Activated naive CD4-positive, alpha-beta T cell treated with anti-CD3 and anti-CD28 coated beads, Interleukin-2, amount 50 U/mL, for 24 hours (primary cell): ENCODE measurements at regions not wholly inside any gene's neighbourhood (a gene's known extent, or its start where the extent isn't known, plus 50 kb on each side); places are given as distances from the start of the nearest gene placed in this dataset.

Experiments used
- H3K27ac Mint-ChIP-seq: one replicate; pipeline ENCODE4 v1.8.0; 2021; ENCODE audit warnings: mild to moderate bottlenecking, mixed read lengths
- H3K27me3 Mint-ChIP-seq: one replicate; pipeline ENCODE4 v1.8.0; 2021; ENCODE audit warnings: mixed read lengths
- H3K36me3 Mint-ChIP-seq: one replicate; pipeline ENCODE4 v1.8.0; 2021; ENCODE audit warnings: mixed read lengths
- H3K4me1 Mint-ChIP-seq: one replicate; pipeline ENCODE4 v1.8.0; 2021; ENCODE audit warnings: mixed read lengths
- H3K4me3 Mint-ChIP-seq: one replicate; pipeline ENCODE4 v1.8.0; 2021; ENCODE audit warnings: mild to moderate bottlenecking, mixed read lengths
- H3K9me3 Mint-ChIP-seq: one replicate; pipeline ENCODE4 v1.8.0; 2021; ENCODE audit warnings: mixed read lengths

DNA sequence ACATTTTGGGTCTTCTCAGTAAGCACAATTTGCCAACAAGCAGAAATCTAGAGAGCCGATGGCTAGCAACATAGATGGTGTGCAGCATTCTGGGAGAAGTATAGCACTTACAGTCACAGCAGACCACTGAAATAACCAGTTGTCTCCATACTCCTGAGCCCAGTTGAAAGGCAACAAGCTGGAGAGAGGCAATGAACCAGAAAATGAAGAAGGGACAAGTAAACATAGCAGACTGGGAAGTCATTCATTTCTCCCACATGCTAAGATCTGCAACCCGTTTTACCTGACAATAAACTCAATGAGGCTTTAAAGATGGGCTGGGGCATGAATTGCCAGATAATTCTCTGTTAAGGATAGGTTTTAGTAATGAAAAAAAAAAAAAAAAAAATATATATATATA, 575.6 kb upstream of the GRAMD2B start:
- Mint-ChIP-seq H3K27me3 (no peaks in the 10 kb centered on the region), H3K4me3 (no peak overlapping the region), H3K36me3 (no peaks in the 10 kb centered on the region), H3K4me1 (no peaks in the 10 kb centered on the region), H3K9me3 (peaks cover 5% of the 10 kb centered on the region), H3K27ac (no peak overlapping the region)

DNA sequence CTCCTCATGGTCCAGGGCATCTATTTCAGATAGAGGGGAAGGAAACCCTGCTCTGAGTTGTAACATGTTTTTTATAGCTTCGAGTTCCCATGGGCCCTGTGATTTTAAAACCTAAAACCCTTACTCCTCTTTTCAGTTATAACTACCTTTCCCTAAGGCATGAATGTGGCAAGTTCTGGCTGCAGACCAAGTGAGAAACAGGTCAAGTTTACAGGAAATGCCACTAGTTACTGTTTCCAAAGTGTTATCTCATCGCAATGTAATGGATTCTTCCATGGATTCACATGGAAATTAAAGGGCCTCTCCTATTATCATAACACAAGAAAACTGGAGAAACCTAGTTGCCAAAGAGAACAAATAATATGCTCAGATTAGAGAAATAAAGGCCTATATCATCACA, 574.5 kb upstream of the GRAMD2B start:
- no peaks in the 10 kb centered on the region for H3K4me1 Mint-ChIP-seq
- no peaks in the 10 kb centered on the region for H3K36me3 Mint-ChIP-seq
- peaks cover 5% of the 10 kb centered on the region for H3K9me3 Mint-ChIP-seq
- H3K27me3 Mint-ChIP-seq, result no peaks in the 10 kb centered on the region
- no peak overlapping the region for H3K4me3 Mint-ChIP-seq
- H3K27ac Mint-ChIP-seq, result no peak overlapping the region

DNA sequence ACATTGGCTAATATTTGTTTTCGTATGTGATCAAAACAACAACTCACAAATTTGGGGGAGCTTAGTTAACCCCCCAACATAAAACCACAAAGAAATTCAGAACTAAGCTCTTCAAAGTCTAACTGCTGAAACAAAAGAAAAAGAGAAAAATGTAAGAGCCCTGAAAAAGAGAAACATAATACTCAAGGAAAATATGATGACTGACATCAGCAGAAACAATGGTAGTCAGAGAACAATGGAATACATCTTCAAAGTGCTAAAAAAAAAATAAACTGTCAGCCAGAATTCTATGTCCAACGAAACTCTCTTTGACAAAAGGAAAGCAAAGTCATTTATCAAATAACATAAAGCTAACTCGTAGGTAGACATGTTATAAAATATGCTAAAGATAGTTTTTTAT, 566.3 kb upstream of the GRAMD2B start:
- no peak overlapping the region for H3K27ac Mint-ChIP-seq
- peaks cover 15% of the 10 kb centered on the region for H3K9me3 Mint-ChIP-seq
- H3K4me3 Mint-ChIP-seq, result no peak overlapping the region
- no peaks in the 10 kb centered on the region for H3K4me1 Mint-ChIP-seq
- H3K36me3 Mint-ChIP-seq, result no peaks in the 10 kb centered on the region
- H3K27me3 Mint-ChIP-seq, result no peaks in the 10 kb centered on the region

DNA sequence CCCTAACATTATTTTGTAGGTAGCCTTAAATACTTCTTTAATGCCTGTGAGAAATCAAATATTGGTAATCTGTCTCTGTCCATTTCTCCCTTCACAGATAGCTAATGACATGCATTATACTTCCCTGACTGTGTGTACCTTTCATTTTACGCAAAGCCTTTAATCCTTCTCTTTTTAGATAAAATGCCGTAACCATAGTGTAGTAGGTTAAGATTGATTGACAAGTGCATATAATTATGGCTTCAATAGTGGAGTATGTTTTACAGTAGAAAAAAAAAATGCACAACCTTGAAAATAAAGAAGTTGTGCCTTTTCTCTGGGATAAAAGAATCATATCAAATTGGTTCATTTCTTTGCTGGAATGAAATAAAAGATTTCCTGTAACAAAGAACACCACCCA, 559.6 kb upstream of the GRAMD2B start:
- Mint-ChIP-seq H3K4me1 (no peaks in the 10 kb centered on the region), H3K9me3 (peaks cover 9% of the 10 kb centered on the region), H3K27me3 (no peaks in the 10 kb centered on the region), H3K4me3 (no peak overlapping the region), H3K27ac (no peak overlapping the region), H3K36me3 (no peaks in the 10 kb centered on the region)

DNA sequence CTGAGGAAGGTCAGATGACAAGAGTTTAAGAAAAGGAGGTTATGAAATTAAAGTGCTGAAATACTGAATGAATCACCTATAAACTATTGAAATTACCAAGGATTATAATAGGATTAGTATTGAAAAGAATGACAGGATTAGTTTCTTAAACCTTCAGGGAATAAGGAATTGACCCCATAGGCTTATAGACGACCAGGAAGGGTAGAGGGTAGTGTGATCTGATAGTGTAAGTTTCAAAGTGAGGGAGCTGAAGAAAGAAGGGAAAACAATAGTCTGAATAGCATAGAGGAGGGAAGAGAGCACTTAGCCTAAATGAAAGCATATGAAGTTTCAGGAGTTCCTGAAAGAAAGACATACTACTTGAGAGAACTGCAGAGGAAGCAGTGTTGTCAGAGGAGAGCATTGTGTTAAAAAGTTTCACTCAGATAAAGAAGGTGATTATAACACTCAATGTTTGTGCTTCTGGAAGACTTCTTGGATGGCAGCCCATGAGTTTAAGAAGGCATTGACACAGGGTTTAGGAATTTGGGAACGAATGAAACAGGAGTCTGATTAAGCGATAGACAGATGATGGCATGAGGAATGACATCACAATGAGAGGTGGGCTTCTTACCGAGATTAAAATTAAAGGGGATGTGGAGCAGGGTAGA, 557.9 kb upstream of the GRAMD2B start:
- peaks cover 9% of the 10 kb centered on the region for H3K9me3 Mint-ChIP-seq
- no peaks in the 10 kb centered on the region for H3K4me1 Mint-ChIP-seq
- H3K36me3 Mint-ChIP-seq, result no peaks in the 10 kb centered on the region
- H3K4me3 Mint-ChIP-seq, result no peak overlapping the region
- H3K27me3 Mint-ChIP-seq, result no peaks in the 10 kb centered on the region
- H3K27ac Mint-ChIP-seq, result no peak overlapping the region

DNA sequence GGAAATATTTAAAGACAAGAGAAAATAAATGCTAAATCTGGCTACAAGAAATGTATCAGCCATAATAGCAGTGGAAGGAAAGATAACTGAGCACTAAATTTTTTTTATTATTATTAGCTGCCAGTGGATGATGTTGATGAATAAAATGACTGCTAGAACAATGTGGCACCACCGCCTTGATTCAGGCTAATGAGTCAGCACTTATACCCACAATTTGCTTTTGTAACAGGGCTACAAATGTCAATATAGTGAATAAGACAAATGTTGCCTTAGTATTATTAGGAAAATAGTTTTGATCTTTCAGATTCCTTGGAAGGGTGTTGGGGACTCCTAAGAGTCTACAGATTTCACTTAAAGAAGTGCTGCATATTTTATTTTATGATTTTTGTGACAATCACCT, 555.2 kb upstream of the GRAMD2B start:
- Mint-ChIP-seq H3K9me3 (peaks cover 4% of the 10 kb centered on the region), H3K27ac (no peak overlapping the region), H3K4me1 (no peaks in the 10 kb centered on the region), H3K27me3 (no peaks in the 10 kb centered on the region), H3K36me3 (no peaks in the 10 kb centered on the region), H3K4me3 (no peak overlapping the region)

DNA sequence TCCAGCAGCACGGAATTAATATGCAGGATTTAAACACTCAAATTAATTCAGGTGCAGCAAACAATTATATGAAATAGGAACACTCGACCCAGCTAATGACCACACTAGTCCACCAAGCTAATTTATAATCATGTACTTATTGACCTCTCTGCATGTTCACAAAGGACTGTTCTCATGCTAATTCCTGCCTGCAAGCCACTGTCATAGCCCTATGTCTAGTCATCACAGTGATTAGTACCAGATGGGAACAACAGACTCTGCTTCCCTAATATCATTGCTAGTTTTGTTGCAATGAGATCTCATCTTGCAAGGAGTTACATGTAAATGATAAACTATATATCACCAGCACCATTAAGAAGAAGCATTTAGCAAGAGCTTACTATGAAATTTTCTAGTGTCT, 553.0 kb upstream of the GRAMD2B start:
- Mint-ChIP-seq H3K36me3 (no peaks in the 10 kb centered on the region), H3K27ac (no peak overlapping the region), H3K27me3 (no peaks in the 10 kb centered on the region), H3K4me1 (no peaks in the 10 kb centered on the region), H3K9me3 (peaks cover 4% of the 10 kb centered on the region), H3K4me3 (no peak overlapping the region)

DNA sequence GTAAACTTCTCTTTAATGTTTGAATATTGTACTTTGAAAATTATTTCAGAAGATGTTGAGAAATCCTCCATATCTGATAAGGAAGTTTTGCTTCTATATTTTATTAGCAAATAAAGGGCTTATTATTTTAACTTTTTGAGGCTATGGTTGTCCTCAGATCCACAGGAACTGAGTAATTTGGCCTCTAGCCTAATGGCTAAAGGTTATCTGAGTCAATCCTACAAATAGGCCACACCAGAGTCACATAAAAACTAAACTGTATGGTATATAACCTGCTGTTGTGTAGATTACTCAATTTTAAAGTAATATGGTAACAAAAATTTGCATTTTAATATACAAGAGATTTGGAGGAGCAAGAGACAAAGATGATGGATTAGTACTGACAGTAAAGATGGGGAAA, 549.2 kb upstream of the GRAMD2B start:
- Mint-ChIP-seq H3K36me3 (no peaks in the 10 kb centered on the region), H3K4me3 (no peak overlapping the region), H3K27me3 (no peaks in the 10 kb centered on the region), H3K27ac (no peak overlapping the region), H3K9me3 (peaks cover 10% of the 10 kb centered on the region), H3K4me1 (no peaks in the 10 kb centered on the region)

DNA sequence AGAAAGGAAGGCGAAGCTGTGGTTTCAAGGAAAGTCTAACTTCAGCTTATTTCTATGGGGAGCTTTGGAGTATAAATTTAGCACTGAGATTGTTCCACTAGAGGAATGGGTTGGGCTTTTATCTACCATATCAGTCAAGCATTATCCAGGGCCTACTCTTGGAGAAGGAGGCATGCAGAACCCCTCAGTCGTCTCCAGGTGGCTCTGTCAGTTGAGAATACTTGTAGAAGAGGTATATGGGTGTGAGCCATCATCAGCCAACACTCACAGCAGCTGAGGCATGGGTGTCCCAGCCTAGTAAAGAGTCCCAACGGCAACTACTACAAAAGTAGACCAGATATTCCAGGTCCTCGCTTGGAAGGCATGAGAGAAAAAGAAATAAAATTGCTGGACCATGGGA, 548.5 kb upstream of the GRAMD2B start:
- H3K9me3 Mint-ChIP-seq, result peaks cover 14% of the 10 kb centered on the region
- no peaks in the 10 kb centered on the region for H3K36me3 Mint-ChIP-seq
- H3K27ac Mint-ChIP-seq, result no peak overlapping the region
- no peaks in the 10 kb centered on the region for H3K27me3 Mint-ChIP-seq
- no peaks in the 10 kb centered on the region for H3K4me1 Mint-ChIP-seq
- H3K4me3 Mint-ChIP-seq, result no peak overlapping the region

DNA sequence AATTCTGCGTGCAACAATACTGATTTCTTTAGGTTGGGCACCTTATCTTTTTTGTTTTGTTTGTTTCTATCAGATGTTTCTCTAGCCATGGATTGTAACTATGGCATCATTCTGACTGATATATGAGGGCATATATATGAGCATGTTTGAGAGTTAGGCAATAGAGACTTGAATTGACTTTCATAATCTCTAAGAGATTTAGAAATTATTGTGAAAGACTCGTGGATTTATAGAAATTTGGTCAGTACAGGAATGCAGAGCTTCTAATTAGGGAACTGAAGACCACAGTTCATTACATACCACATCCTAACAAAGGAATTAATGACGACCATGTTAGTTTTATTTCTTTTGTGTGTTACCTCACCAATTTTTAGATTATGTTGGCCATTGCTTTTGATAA, 546.0 kb upstream of the GRAMD2B start:
- H3K4me1 Mint-ChIP-seq, result no peaks in the 10 kb centered on the region
- no peak overlapping the region for H3K27ac Mint-ChIP-seq
- H3K36me3 Mint-ChIP-seq, result no peaks in the 10 kb centered on the region
- H3K4me3 Mint-ChIP-seq, result no peak overlapping the region
- no peaks in the 10 kb centered on the region for H3K27me3 Mint-ChIP-seq
- H3K9me3 Mint-ChIP-seq, result peaks cover 14% of the 10 kb centered on the region

DNA sequence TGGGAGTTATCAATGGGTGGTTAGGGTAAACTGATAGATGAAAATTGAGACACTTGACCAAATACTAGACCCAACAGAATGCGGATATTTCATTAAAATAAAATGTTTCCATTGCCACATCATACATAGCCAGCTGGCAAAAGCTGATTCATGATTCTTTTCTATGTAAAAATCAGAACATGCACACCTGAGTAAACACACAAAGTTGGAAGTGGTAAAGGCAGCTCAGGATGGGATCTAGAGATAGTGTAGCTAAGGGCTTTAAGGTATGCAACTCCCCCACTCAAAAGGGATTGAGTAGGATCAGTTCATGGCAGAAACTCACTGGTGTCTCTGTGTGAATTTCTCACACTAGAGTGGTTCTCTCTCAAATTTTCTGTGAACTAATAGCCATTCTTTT, 541.1 kb upstream of the GRAMD2B start:
- Mint-ChIP-seq H3K9me3 (peaks cover 9% of the 10 kb centered on the region), H3K27ac (no peak overlapping the region), H3K27me3 (no peaks in the 10 kb centered on the region), H3K4me1 (no peaks in the 10 kb centered on the region), H3K4me3 (no peak overlapping the region), H3K36me3 (no peaks in the 10 kb centered on the region)

DNA sequence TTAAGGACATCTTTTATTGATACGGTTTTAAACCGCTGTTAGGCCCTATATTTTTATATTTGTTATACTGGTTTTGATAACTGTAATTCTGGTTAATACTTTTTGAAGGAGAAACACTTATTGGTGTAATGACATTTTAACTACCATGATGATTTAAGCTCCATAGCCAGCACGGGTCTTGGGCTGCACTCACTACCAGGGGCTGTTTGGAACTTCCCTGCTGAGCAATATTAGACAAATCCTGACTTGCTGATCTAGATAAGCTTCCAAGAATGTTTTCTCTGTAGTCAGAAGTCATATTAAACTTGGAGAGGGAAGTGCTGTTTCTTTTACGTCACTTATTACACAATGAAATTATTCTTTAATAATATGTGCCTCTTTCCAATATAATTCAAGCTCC, 540.0 kb upstream of the GRAMD2B start:
- H3K36me3 Mint-ChIP-seq, result no peaks in the 10 kb centered on the region
- no peaks in the 10 kb centered on the region for H3K27me3 Mint-ChIP-seq
- no peak overlapping the region for H3K27ac Mint-ChIP-seq
- peaks cover 4% of the 10 kb centered on the region for H3K9me3 Mint-ChIP-seq
- no peak overlapping the region for H3K4me3 Mint-ChIP-seq
- no peaks in the 10 kb centered on the region for H3K4me1 Mint-ChIP-seq

DNA sequence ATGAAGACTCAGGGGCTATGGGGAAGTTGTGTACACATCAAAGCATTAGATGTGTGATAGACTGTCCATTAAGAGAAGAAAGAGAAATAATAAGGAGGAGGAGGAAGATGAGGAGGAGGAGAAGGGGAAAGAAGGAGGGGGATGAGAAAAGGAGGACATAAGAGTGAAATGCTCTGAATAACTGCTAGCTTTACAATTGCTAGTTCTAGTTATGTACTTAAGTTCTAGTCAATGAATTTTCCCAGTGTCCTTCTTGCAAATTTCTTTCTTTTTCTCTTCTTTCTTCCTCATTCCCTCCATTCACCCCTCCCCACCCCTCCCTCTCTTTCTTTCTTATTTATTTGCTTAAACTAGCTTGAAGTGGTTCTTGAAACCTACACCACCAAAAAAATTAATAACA, 534.9 kb upstream of the GRAMD2B start:
- Mint-ChIP-seq H3K4me1 (no peaks in the 10 kb centered on the region), H3K4me3 (no peak overlapping the region), H3K9me3 (peaks cover 7% of the 10 kb centered on the region), H3K27me3 (no peaks in the 10 kb centered on the region), H3K36me3 (no peaks in the 10 kb centered on the region), H3K27ac (no peak overlapping the region)

DNA sequence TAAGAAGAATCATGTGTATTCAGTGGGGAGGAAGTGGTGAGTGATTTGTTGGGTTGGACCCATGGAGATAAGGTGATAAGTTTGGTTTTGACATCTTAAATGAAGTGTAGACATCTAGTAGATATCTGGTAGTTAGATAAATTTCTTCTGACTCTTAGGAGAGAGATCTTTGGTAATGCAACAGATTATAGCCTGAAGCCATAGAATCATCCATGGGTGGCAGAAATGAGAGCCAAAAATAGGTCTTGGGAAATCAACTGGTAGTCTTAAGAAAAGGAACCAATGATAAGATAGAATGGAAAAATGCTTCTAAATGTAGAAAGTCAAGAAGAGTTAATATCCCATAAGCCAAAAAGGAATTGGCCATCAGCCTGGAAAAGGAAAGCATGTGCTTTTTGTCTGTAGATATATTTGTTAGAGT, 532.7 kb upstream of the GRAMD2B start:
- Mint-ChIP-seq H3K27ac (no peak overlapping the region), H3K4me3 (no peak overlapping the region)

DNA sequence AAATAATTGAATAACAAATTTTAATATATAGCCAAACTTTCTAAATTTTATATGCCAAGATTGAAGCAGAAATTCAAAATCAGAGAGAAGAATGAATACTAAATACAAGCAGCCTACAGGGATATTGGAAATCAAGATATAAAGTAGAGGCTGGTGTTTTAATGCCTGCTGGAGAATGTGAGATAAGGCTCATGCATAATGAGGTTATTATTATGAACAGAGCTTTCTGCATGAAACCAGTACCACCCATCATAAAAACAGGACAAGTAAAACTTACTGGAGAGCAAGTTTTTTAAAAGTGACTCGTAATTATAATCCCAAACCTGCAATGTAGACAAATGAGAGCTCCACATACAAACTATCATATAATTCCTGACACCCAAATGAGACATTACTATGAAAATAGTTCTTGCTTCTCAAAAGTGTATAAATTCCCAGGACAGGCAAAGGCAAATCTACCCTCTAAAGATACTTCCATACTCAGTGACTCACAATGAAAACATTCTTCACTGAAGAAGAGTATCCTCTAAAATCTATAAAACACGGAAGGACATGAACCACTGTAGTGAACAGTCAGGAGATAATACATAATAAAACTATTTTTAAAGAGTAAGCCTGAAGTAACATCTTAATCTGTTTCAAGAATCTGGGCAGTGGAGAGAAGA, 532.0 kb upstream of the GRAMD2B start:
- H3K36me3 Mint-ChIP-seq, result no peaks in the 10 kb centered on the region
- peaks cover 11% of the 10 kb centered on the region for H3K9me3 Mint-ChIP-seq
- H3K27ac Mint-ChIP-seq, result no peak overlapping the region
- no peak overlapping the region for H3K4me3 Mint-ChIP-seq
- H3K4me1 Mint-ChIP-seq, result no peaks in the 10 kb centered on the region
- H3K27me3 Mint-ChIP-seq, result no peaks in the 10 kb centered on the region

More for the DNA sequence above, 532.7 kb upstream of the GRAMD2B start:
- Mint-ChIP-seq H3K4me1 (no peaks in the 10 kb centered on the region), H3K36me3 (no peaks in the 10 kb centered on the region), H3K27me3 (no peaks in the 10 kb centered on the region), H3K9me3 (peaks cover 11% of the 10 kb centered on the region)

DNA sequence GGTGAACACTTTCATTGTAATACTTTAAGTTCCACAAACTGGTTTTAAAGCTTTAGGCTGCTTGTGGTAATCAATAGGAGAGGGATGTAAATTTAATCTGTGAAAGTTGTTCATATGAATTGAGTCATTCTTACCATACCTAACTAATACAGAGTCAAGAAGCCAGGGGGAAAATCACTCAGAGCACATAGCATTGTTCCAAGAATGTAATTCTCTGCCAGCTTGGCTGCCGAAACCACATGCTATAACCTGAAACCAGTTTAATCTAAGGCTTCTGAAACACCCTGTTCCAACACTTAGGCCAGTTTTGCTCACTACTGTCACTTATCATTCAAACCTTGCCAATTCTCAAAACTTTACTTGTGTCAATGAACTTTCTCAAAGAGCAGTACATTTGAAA, 528.8 kb upstream of the GRAMD2B start:
- H3K4me1 Mint-ChIP-seq, result no peaks in the 10 kb centered on the region
- peaks cover 11% of the 10 kb centered on the region for H3K9me3 Mint-ChIP-seq
- no peaks in the 10 kb centered on the region for H3K27me3 Mint-ChIP-seq

DNA sequence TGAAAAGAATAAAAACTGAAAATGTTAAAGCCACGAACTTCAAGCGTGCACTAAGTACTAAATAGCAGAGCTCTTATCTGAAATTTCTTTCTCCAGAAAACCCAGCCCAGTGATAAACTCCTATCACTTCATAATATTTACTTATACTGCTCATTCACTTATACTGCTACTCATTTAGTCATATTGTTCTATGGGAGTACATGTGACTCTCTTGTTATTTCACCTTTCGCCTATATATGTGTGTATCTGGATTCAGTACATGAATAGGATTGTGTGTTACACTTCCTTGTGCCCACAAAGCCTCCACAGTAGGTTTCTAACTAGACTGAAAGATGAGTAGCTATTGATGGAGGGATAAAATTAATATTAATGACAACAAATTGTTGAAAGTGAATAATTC, 526.8 kb upstream of the GRAMD2B start:
- Mint-ChIP-seq H3K4me3 (no peak overlapping the region), H3K9me3 (peaks cover 4% of the 10 kb centered on the region), H3K36me3 (no peaks in the 10 kb centered on the region), H3K27ac (no peak overlapping the region), H3K4me1 (no peaks in the 10 kb centered on the region), H3K27me3 (no peaks in the 10 kb centered on the region)

More for the DNA sequence above, 528.8 kb upstream of the GRAMD2B start:
- Mint-ChIP-seq H3K4me3 (no peak overlapping the region), H3K27ac (no peak overlapping the region), H3K36me3 (no peaks in the 10 kb centered on the region)
